DMS53 treated with DMSO at 0.1 percent for 48 hours (cell line): ENCODE measurements at regions not wholly inside any gene's neighbourhood (a gene's known extent, or its start where the extent isn't known, plus 50 kb on each side); places are given as distances from the start of the nearest gene placed in this dataset.

ENCODE experiments used
- DNase-seq: peaks from one replicate; lab custom pipeline; 2025; ENCODE audit not compliant: unreplicated experiment; lab: John Stamatoyannopoulos, UW

DNA sequence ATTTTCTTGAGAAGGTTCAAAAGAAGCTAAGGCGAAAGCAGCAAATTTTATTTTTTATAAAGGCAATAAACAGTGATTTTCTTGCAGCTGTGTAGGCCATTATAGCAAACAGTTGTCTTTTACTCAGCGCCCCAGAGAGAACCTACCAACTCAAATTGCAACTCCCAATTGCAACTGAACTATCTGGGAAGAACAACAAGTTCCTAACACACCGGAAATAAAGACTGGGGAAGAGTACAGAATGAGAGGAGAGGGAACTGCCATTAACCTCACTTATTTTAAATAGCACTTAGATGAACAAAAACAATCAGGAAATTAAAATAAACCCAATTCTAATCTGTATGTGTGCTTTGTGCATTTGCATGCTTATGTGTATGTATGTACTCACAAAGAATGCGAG is 171.1 kb downstream of the KCTD12 start:
- no peak for DNase-seq

DNA sequence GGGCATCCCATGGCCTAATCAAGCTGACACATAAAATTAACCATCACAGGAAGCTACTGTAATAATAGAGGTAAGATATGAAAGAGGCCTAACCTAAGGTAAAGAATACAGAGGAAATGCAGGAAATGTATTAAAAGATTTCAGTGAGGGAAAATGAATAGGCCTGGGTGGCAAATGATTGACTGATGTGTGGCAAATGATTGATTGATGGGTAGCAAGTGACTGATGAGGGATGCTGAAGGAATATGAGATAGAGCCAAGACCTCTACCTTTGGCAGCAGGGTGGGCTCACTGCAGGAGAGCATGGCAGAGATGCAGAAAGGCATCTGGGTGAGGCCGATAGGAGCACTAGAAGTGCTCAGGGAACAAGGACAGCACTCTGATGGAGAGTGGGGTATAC is 172.9 kb downstream of the KCTD12 start:
- no peak for DNase-seq

GRCh38 chr13:76711550-76712182 is 174.5 kb downstream of the KCTD12 start:
- no peak for DNase-seq

GRCh38 chr13:76709851-76710250 is 176.4 kb downstream of the KCTD12 start:
- DNase-seq = no peak

- no peak for DNase-seq
Observed at GRCh38 chr13:76708138-76708688, 178.0 kb downstream of the KCTD12 start.

GRCh38 chr13:76707360-76707759 is 178.8 kb downstream of the KCTD12 start:
- no peak for DNase-seq

- no peak for DNase-seq
Observed at GRCh38 chr13:76703621-76704288, 182.4 kb downstream of the KCTD12 start.

GRCh38 chr13:76703216-76703615 is 183.0 kb downstream of the KCTD12 start:
- DNase-seq = no peak

DNA sequence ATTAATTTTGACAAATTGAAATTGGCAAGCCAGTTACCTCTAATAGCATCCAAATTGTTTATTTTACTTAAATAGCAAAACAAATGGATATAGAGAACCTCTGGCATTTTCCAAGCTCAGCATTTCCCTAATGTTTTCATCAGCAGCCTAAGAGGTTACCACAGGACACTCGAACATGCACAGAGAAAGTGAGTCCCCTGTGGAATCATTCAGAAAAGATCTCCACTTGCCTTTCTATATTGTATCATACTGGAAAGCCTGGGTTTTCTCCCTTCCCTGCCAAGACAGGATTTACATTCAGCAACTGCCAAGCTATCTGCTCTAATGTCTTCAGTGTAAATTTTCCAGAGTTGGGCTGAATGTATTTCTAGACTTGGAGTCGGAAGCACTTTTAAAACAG is 188.9 kb downstream of the KCTD12 start:
- DNase-seq = no peak

GRCh38 chr13:76696370-76696769 is 189.8 kb downstream of the KCTD12 start:
- DNase-seq = no peak

GRCh38 chr13:76693086-76693485 is 193.1 kb downstream of the KCTD12 start:
- DNase-seq = no peak

- no peak for DNase-seq
Observed at GRCh38 chr13:76692346-76692745, 193.9 kb downstream of the KCTD12 start.

DNA sequence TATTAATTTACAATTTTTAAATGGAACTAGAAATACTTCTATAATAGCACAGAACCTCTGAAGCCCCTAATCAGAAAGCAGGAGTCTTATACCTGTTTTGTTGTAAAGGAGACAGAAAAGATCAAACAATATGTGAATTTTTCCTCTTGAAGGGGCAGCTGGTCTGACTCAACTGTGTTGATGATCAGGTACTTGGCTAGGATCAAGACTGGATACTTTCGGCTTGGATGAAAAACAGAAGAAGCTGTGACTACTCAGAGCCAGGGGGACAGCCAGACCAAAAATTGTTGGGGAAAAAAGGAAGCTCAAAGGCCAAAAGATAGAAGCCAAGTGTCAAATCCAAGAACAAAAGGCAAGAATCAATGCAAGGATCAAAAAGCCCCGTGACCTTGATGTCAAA is 195.6 kb downstream of the KCTD12 start:
- no peak for DNase-seq

DNA sequence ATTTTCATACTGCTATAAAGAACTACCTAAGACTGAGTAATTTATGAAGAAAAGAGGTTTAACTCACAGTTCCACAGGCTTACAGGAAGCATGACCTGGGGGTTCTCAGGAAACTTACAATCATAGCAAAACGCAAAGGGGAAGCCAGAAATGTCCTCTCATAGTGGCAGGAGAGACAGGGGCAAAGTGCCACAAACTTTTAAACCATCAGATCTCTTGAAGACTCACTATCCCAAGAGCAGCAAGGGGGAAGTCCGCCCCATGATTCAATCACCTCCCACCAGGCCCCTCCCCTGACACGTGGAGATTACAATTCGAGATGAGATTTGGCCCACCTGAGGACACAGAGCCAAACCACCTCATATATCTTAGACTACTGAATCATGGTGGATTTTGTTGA is 198.7 kb downstream of the KCTD12 start:
- no peak for DNase-seq

DNA sequence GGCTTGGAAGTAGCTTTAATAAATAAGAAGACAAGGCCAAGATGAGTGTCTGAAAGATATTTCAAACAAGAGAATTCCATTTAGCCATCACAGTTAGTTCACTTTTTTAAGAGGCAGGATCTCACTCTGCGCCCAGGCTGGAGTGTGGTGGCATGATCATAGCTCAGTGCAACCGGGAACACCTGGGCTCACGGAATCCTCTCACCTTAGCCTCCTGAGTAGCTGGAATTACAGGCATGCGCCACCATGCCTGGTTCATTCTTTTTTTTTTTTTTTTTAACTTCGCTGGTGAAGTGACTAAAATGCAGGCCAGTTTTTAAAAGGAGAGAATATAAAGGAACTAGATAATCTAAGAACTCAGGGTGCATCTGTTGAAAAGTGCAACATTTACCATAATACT is 200.3 kb downstream of the KCTD12 start:
- no peak for DNase-seq

DNA sequence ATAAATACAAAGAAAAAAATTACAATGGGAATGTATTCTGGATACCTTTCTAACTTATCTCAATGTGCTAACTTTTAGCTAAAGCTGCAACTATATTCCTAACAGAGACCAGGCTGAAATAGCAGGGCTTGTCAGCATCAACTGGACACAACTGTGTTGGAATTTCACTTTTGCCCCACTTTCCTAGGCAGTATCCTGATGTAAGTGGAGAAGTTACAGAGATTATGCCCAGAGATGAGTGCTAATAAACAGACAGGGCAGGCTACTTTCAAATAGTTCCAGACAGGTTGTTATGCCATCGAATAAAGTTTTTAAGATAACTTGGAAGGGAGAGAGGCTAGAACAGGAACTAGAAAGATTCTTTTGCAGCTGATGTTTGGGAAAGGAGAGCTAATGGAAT is 201.9 kb downstream of the KCTD12 start:
- DNase-seq = no peak

- no peak for DNase-seq
Observed at GRCh38 chr13:76683854-76684253, 202.4 kb downstream of the KCTD12 start.

DNA sequence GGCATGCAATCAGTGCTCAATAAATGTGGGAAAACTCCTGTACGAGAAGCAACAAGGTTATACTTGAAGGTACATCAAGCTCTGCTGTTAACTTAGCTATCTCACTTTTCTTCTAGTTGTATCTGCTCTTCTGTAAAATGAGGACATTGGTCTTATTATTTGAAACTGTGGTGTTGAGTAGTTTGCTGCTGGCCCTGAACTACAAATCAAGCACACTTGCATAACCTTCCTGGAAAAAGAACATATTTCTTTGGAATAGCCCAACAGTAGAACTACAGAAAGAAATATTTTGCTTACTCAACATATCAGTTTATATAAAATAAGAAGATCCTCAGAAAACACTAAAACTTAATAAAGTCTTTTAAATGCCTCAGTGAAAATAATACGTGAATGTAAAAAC is 203.0 kb downstream of the KCTD12 start:
- DNase-seq = no peak

DNA sequence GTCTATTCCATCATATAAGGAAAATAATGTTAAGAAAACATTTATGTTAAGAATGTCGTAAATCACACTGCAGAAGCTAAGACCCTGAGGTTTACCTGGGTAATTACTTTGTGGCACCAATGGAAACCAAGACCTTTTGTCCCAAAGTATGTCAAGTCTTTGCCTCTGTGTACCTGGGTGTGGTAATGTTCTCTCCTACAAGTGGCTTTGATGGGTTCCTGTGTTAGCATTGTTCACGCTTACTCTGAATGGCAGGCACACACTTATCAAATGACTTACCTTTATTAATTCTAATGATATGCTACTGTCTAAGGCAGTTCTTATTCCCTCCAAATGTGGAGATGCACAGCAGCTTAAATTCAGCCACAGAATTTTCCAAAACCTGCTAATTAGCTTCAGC is 206.1 kb downstream of the KCTD12 start:
- DNase-seq = no peak

- no peak for DNase-seq
Observed at GRCh38 chr13:76677043-76677442, 209.2 kb downstream of the KCTD12 start.

DNA sequence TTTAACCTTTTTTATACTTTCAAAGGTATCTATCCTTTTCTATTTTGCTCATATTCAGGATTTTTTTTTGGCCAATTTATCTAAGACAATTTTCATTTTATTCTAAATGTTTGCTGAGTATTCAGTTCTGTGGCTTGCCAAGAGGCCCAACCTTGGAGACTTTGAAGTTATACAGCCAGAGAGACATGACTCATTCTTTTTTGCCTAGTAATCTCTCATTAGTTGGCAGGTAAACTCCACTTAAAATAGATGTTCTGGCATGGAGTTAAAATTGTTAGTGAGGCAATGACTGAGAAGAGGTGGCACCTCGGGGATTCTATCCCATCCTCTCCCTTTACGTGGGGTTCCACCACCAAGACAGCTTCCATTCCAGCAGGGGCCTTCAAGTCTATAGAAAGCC is 213.8 kb downstream of the KCTD12 start:
- DNase-seq = no peak

- no peak for DNase-seq
Observed at GRCh38 chr13:76668716-76669115, 217.5 kb downstream of the KCTD12 start.

DNA sequence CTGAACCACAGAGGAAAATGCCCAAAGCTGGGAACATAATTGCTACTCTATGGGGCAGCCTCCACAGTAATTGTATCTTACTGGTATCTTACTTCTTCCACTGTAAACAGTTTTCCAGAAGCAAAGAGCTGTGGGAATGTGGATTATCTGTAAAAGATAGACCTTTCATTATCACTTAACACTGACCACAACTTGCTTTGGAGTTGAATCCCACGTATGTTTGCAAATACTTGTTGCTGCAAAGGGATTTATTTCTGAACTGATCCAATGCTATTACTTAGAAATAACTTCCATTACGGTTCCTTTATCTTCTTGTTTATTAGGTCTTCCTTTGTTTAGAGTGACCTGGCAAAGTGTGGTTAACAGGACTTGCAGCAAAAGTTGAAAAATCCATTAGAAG is 218.1 kb downstream of the KCTD12 start:
- no peak for DNase-seq
